Stomach (tissue), 4 donors: ENCODE measurements at regions not wholly inside any gene's neighbourhood (a gene's known extent, or its start where the extent isn't known, plus 50 kb on each side); places are given as distances from the start of the nearest gene placed in this dataset.

ENCODE experiments used
- CTCF ChIP-seq, 7 experiments: fragments of 450-650 bp in 4 of 7; fragments of 200-600 bp in 3 of 7; sonication (generic) in 3 of 7; IDR thresholded peaks; one replicate each; pipeline ENCODE4 v1.5.1; 2016 to 2019; ENCODE audit warnings: antibody characterized with exemption in 7 of 7, control low read depth in 2 of 7, mild to moderate bottlenecking in 1 of 7
- POLR2AphosphoS5 ChIP-seq, 3 donors: sonication (generic); formaldehyde crosslinking; IDR thresholded peaks; one replicate each; pipeline ENCODE4 v1.6.1; 2016; ENCODE audit warnings: antibody characterized with exemption in 3 of 3

GRCh38 chr11:114883472-114883871 lies 205.1 kb downstream of the NXPE2 start:
- TF ChIP-seq CTCF (IDR thresholded peaks at IDR 0.05): no peak
- no peak for TF ChIP-seq POLR2AphosphoS5 (IDR thresholded peaks at IDR 0.05)
